GM12878 (cell line): ENCODE measurements at regions not wholly inside any gene's neighbourhood (a gene's known extent, or its start where the extent isn't known, plus 50 kb on each side); places are given as distances from the start of the nearest gene placed in this dataset.

Source experiments
- ATF3 ChIP-seq: IDR thresholded peaks from 2 replicates; pipeline ENCODE4 v1.6.1; 2011; ENCODE audit warnings: low read depth, mild to moderate bottlenecking, low read length, moderate library complexity, borderline replicate concordance; ENCODE audit errors: extremely low read depth
- BCL3 ChIP-seq: IDR thresholded peaks from 2 replicates; pipeline ENCODE4 v1.6.1; 2011; ENCODE audit warnings: borderline replicate concordance, low read depth, mild to moderate bottlenecking, moderate library complexity, low read length; ENCODE audit not compliant: insufficient read depth, poor library complexity, severe bottlenecking
- BRCA1 ChIP-seq: IDR thresholded peaks from 2 replicates; pipeline ENCODE4 v1.6.1; 2011; ENCODE audit warnings: low read depth, low read length, improper control_type of control experiment
- RAD21 ChIP-seq: IDR thresholded peaks from 2 replicates; pipeline ENCODE4 v1.6.1; 2011; ENCODE audit warnings: mild to moderate bottlenecking, low read depth, low read length, moderate library complexity; ENCODE audit not compliant: insufficient read depth
- SIX5 ChIP-seq: IDR thresholded peaks from 2 replicates; pipeline ENCODE4 v1.6.1; 2011; ENCODE audit warnings: mild to moderate bottlenecking, low read depth, low read length, moderate library complexity; ENCODE audit not compliant: severe bottlenecking
- ZNF384 ChIP-seq: IDR thresholded peaks from 2 replicates; pipeline ENCODE4 v1.6.1; 2012; ENCODE audit warnings: low read depth, mild to moderate bottlenecking, low read length, improper control_type of control experiment, borderline replicate concordance
- TF ChIP-seq, protein P1 (sequence below): fragments of 450-650 bp; formaldehyde crosslinking; IDR thresholded peaks from 2 replicates; pipeline ENCODE4 v1.4.0; 2020; ENCODE audit warnings: mild to moderate bottlenecking, moderate library complexity

DNA sequence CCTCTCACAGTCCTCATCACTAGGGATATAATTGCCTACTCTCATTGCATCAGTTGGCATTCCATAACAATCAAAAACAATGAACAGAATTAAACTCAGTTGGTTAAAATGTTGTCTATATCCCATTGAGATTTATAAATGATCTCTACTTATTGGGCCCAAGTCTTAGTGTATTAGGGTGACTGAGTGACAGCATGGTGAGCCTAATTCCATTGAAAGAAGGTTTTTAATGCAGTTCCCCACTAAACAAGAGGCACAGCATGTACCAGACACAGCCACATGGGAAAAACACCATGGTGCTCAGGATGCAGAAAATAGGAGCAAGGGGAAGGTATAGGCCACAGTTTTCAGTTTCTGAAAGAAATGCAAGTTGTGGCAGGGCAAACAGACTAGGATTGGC, 208.4 kb downstream of the RFC3 start (continued):
- TF ChIP-seq ATF3 (no peak), BCL3 (no peak), ZNF384 (no peak), SIX5 (no peak), BRCA1 (no peak), RAD21 (no peak)
- TF ChIP-seq, protein P1, sequence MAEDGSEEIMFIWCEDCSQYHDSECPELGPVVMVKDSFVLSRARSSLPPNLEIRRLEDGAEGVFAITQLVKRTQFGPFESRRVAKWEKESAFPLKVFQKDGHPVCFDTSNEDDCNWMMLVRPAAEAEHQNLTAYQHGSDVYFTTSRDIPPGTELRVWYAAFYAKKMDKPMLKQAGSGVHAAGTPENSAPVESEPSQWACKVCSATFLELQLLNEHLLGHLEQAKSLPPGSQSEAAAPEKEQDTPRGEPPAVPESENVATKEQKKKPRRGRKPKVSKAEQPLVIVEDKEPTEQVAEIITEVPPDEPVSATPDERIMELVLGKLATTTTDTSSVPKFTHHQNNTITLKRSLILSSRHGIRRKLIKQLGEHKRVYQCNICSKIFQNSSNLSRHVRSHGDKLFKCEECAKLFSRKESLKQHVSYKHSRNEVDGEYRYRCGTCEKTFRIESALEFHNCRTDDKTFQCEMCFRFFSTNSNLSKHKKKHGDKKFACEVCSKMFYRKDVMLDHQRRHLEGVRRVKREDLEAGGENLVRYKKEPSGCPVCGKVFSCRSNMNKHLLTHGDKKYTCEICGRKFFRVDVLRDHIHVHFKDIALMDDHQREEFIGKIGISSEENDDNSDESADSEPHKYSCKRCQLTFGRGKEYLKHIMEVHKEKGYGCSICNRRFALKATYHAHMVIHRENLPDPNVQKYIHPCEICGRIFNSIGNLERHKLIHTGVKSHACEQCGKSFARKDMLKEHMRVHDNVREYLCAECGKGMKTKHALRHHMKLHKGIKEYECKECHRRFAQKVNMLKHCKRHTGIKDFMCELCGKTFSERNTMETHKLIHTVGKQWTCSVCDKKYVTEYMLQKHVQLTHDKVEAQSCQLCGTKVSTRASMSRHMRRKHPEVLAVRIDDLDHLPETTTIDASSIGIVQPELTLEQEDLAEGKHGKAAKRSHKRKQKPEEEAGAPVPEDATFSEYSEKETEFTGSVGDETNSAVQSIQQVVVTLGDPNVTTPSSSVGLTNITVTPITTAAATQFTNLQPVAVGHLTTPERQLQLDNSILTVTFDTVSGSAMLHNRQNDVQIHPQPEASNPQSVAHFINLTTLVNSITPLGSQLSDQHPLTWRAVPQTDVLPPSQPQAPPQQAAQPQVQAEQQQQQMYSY = no peak
